Subcutaneous abdominal adipose tissue (tissue), 5 donors: ENCODE measurements at regions not wholly inside any gene's neighbourhood (a gene's known extent, or its start where the extent isn't known, plus 50 kb on each side); places are given as distances from the start of the nearest gene placed in this dataset.

ENCODE experiments used
- H3K27ac ChIP-seq: one replicate; pipeline ENCODE4 v1.7.0; 2013; ENCODE audit warnings: low read depth, mild to moderate bottlenecking, inconsistent platforms, low read length, moderate library complexity
- H3K27me3 ChIP-seq, 5 donors: one replicate each; pipeline ENCODE4 v1.7.0; 2013; ENCODE audit warnings: low read length in 5 of 5, inconsistent platforms in 1 of 5; ENCODE audit not compliant: control insufficient read depth in 5 of 5, insufficient read depth in 4 of 5
- H3K36me3 ChIP-seq, 5 donors: one replicate each; pipeline ENCODE4 v1.7.0; 2013; ENCODE audit warnings: low read length in 5 of 5; ENCODE audit not compliant: control insufficient read depth in 5 of 5, insufficient read depth in 5 of 5
- H3K4me1 ChIP-seq, 5 donors: one replicate each; pipeline ENCODE4 v1.7.0; 2013; ENCODE audit warnings: low read length in 5 of 5, mild to moderate bottlenecking in 3 of 5, moderate library complexity in 1 of 5; ENCODE audit not compliant: control insufficient read depth in 5 of 5, insufficient read depth in 5 of 5
- H3K4me3 ChIP-seq, 5 donors: one replicate each; pipeline ENCODE4 v1.7.0; 2013; ENCODE audit warnings: low read length in 5 of 5, low read depth in 1 of 5
- H3K9ac ChIP-seq, 5 donors: one replicate each; pipeline ENCODE4 v1.7.0; 2013; ENCODE audit warnings: low read length in 5 of 5, mild to moderate bottlenecking in 4 of 5, moderate library complexity in 3 of 5
- H3K9me3 ChIP-seq, 5 donors: one replicate each; pipeline ENCODE4 v1.7.0; 2013; ENCODE audit warnings: low read length in 5 of 5; ENCODE audit not compliant: control insufficient read depth in 5 of 5
- donor health status: healthy.
- donor health status: healthy.
- donor health status: healthy.
- donor health status: healthy.
- donor health status: healthy.

- Histone ChIP-seq H3K9me3 (peaks cover 0 to 4% (median 0%) of the 10 kb centered on the region in 5 donors), H3K4me1 (no peaks in the 10 kb centered on the region), H3K4me3 (no peak overlapping the region), H3K9ac (no peak overlapping the region), H3K27me3 (no peaks in the 10 kb centered on the region), H3K36me3 (no peaks in the 10 kb centered on the region), H3K27ac (no peak overlapping the region)
Measured at GRCh38 chr9:117616431-117616831, 87.8 kb upstream of the TLR4 start.

GRCh38 chr9:117612317-117612716 is 91.9 kb upstream of the TLR4 start:
- no peak overlapping the region for H3K4me3 ChIP-seq
- H3K9me3 ChIP-seq, result peaks cover 0 to 3% (median 0%) of the 10 kb centered on the region in 5 donors
- no peak overlapping the region for H3K27ac ChIP-seq
- H3K4me1 ChIP-seq, result no peaks in the 10 kb centered on the region
- no peaks in the 10 kb centered on the region for H3K36me3 ChIP-seq
- no peak overlapping the region for H3K9ac ChIP-seq
- H3K27me3 ChIP-seq, result no peaks in the 10 kb centered on the region

DNA sequence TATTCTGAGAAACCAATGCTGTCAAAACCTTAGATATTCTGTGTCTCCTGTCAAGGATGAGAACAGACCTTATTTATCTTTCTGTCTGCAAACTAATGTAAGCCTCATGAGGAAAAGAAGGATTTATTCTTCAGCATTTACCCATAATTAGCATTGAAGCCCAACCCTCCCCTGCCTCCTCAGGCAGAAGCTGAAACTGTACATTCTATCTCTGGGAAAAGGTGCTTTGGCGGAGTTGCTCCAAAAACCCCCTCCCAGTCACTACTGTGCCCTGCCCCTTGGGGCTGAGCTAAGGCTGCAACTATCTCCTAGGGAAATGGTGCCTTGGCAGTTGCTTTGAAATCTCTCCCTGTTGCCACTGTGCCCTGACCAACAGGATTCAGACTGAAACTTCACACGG is 106.2 kb upstream of the TLR4 start:
- Histone ChIP-seq H3K4me1 (no peaks in the 10 kb centered on the region), H3K9me3 (peaks cover 0 to 9% (median 0%) of the 10 kb centered on the region in 5 donors), H3K27me3 (no peaks in the 10 kb centered on the region), H3K4me3 (no peak overlapping the region), H3K36me3 (no peaks in the 10 kb centered on the region), H3K27ac (no peak overlapping the region), H3K9ac (no peak overlapping the region)

- Histone ChIP-seq H3K27me3 (no peaks in the 10 kb centered on the region), H3K36me3 (no peaks in the 10 kb centered on the region), H3K9me3 (peaks cover 0 to 9% (median 0%) of the 10 kb centered on the region in 5 donors), H3K27ac (no peak overlapping the region), H3K4me1 (no peaks in the 10 kb centered on the region), H3K4me3 (no peak overlapping the region), H3K9ac (no peak overlapping the region)
Measured at GRCh38 chr9:117596678-117597077, 107.5 kb upstream of the TLR4 start.

GRCh38 chr9:117595650-117596049 is 108.6 kb upstream of the TLR4 start:
- no peak overlapping the region for H3K4me3 ChIP-seq
- no peaks in the 10 kb centered on the region for H3K4me1 ChIP-seq
- peaks cover 0 to 11% (median 5%) of the 10 kb centered on the region in 5 donors for H3K9me3 ChIP-seq
- no peak overlapping the region for H3K27ac ChIP-seq
- H3K9ac ChIP-seq, result no peak overlapping the region
- no peaks in the 10 kb centered on the region for H3K36me3 ChIP-seq
- H3K27me3 ChIP-seq, result no peaks in the 10 kb centered on the region

DNA sequence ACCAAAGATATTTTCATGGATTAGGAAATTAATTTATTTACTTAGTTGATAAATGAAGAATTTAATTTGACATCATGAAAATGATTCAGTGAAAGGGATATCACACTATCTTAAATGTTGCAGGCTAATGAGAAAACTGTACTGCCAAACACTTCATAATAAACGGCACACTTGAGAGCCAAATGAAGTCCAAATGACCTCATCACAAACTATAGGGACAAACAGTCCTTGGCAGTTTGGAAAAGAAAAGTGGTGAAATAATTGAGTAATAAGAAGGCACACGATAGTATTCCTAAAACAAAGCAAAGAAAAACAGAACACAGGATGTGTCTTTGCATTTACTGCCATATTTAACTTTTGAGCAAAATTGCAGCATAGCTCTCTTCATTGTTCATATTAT is 116.9 kb upstream of the TLR4 start:
- H3K36me3 ChIP-seq, result no peaks in the 10 kb centered on the region
- H3K4me1 ChIP-seq, result no peaks in the 10 kb centered on the region
- no peaks in the 10 kb centered on the region for H3K27me3 ChIP-seq
- H3K4me3 ChIP-seq, result no peak overlapping the region
- H3K9me3 ChIP-seq, result peaks cover 0 to 8% (median 5%) of the 10 kb centered on the region in 5 donors
- no peak overlapping the region for H3K27ac ChIP-seq
- no peak overlapping the region for H3K9ac ChIP-seq

DNA sequence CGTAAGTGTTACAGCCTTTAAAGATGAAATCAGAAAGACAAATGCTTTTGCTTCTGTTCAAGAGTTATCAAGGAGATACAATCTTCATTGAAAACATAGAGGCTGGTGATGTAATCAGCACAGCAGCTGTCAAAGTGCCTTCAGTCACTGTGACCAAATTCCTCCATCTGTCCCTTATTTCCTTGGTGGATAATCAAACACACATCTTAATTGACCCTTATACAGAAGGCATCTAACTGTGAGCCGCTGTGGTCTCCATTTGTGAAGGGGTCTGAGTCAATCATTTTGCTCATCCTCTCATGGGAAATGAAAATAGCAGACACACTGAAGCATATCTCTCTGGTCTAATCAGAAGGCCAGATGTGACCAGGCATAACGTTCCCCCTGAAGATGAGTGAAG is 130.1 kb upstream of the TLR4 start:
- Histone ChIP-seq H3K9ac (no peak overlapping the region), H3K4me3 (no peak overlapping the region), H3K27ac (no peak overlapping the region), H3K27me3 (no peaks in the 10 kb centered on the region), H3K9me3 (peaks cover 0 to 1% (median 0%) of the 10 kb centered on the region in 5 donors), H3K4me1 (no peaks in the 10 kb centered on the region), H3K36me3 (no peaks in the 10 kb centered on the region)

DNA sequence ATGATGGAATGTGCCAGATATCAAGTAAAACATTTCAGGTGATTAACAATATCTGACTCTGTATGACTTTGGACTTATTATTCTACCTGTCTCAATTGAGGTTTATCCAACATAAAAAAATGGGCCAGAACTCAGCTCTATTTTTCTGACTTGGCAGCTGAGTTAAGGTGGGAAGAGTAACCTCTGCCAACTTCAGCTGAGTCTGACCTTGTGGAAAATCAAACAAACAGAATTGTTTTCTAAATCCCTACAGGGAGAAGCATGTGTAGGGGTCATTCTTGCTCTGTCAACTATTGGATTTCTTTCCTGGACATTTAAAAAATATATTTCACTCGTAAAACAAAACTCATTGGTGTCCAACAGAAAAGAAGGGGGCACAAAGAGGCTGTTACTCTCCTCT is 139.4 kb upstream of the TLR4 start:
- Histone ChIP-seq H3K9me3 (no peaks in the 10 kb centered on the region), H3K4me1 (no peaks in the 10 kb centered on the region), H3K9ac (no peak overlapping the region), H3K27ac (no peak overlapping the region), H3K27me3 (no peaks in the 10 kb centered on the region), H3K4me3 (no peak overlapping the region), H3K36me3 (no peaks in the 10 kb centered on the region)

GRCh38 chr9:117561761-117562160 is 142.4 kb upstream of the TLR4 start:
- Histone ChIP-seq H3K36me3 (no peaks in the 10 kb centered on the region), H3K27me3 (no peaks in the 10 kb centered on the region), H3K4me3 (no peak overlapping the region), H3K4me1 (no peaks in the 10 kb centered on the region), H3K27ac (no peak overlapping the region), H3K9me3 (no peaks in the 10 kb centered on the region), H3K9ac (no peak overlapping the region)

DNA sequence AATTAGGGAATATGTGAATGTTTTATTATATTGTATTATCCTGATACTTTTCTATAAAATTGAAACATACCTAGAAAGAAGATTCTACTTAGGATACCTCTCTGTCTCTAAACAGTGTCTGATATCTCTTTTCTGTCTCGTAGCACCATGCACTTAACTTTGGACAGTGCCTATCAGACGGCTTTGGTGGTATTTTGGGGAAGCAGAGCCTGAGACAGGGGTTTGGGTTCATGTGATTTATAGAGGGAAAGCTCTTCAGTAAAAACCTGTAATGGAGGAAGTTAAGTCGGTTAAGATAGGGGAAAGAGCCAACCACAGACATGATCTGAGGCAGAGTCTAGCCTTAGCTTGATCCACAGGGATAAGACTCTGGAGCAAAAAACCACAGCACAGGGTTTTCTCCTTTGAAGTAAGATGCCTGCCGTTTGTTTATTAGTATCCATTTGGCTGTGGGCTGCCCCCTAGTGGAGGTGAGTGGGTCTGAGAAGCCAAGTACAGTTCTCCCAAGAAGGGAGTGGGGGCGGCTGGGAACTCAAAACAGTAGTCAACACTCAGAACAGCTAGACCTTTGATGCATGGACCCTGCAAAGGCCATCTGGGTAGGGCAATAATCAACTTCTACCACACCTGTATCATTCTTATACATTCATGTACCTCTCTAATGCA is 141.2 kb upstream of the ASTN2 start:
- Histone ChIP-seq H3K27ac (no peak overlapping the region), H3K36me3 (no peaks in the 10 kb centered on the region), H3K9ac (no peak overlapping the region), H3K4me1 (no peaks in the 10 kb centered on the region), H3K9me3 (no peaks in the 10 kb centered on the region), H3K4me3 (no peak overlapping the region), H3K27me3 (no peaks in the 10 kb centered on the region)
